Suppressor macrophage (primary cell): ENCODE measurements at regions not wholly inside any gene's neighbourhood (a gene's known extent, or its start where the extent isn't known, plus 50 kb on each side); places are given as distances from the start of the nearest gene placed in this dataset.
"Not testable (repeated sequence)": the region's sequence is repeated elsewhere in the genome, so short reads cannot be mapped to it uniquely, and the experiment has no call there.

Experiments
- DNase-seq, 4 experiments: peaks; one replicate each; pipeline ENCODE4 v3.0.0-alpha.2; 2020 to 2022

- no peak for DNase-seq
These were observed 50.0 kb upstream of the ALDH1B1 start for GRCh38 chr9:38342532-38342931.

DNA sequence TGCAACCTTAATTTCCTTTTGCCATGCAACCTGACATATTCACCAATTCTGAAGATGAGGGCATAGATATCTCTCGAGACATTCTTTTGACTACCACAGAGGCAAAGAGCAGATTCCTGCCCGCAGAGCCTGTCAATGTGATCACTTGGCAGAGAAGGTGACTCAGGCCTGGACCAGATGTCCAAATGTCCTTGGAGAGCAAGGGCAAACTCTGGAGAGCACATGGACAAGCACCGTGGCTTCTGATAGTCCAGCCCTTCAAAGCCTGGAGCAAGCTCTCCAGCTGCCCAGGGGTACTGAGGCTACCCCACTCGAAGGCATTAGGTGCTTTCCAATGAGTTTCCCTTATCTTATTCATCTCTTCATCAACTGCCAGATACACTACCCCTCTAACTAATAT, 50.4 kb upstream of the ALDH1B1 start:
- no peak for DNase-seq

GRCh38 chr9:38339496-38339895, 53.0 kb upstream of the ALDH1B1 start:
- no peak for DNase-seq

DNA sequence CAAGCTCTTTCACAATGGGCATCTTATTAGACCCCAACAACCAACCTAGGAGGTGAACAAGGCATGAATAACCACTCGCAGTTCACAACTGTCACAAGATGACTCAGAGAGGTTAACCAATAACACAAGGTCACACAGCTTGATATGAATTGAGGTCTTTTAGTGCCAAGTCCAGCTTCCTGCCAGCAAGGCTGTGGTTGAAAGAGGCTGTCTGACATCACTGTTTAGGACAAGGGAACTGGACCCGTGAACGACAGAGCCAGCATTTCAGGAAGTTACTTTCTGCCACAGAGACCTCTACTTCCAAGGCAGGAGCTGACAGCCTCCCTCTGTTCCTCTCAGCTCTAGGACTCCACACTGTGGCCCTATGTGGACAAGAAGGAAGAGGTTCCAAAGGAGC, 53.4 kb upstream of the ALDH1B1 start:
- peak; percentile 68 to 88 (median 80) for DNase-seq

DNA sequence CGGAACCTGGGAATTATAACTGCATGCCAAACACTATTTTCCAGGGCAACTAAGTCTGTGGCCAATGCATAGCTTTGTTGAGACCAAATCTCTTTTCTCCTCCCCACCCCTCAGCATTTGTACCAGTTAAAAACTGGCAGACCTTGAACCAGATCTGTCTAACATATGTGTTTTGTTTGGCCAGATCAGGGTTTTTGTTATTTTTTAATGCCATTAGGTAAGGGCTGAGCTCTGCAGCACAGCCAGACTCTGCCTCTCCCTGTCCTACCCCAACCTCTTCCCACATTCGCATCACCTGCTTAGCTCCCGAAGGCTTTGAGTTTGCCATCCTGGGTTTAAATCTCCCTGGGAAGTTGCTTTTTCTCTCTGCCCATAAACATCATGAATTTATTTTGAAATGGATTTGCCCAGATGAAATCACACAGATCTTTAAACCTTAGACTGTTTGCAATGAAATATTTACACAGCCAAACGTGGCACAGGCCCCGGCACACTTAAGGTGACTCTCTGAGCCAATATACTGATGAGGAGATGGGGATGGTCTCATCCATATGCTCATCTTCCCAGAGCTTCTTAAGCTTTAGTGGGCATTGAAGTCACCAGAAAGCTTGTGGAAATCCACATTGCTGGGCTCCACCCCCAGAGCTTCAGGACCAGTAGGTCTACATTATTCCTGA, 54.0 kb upstream of the ALDH1B1 start:
- DNase-seq = no peak

DNA sequence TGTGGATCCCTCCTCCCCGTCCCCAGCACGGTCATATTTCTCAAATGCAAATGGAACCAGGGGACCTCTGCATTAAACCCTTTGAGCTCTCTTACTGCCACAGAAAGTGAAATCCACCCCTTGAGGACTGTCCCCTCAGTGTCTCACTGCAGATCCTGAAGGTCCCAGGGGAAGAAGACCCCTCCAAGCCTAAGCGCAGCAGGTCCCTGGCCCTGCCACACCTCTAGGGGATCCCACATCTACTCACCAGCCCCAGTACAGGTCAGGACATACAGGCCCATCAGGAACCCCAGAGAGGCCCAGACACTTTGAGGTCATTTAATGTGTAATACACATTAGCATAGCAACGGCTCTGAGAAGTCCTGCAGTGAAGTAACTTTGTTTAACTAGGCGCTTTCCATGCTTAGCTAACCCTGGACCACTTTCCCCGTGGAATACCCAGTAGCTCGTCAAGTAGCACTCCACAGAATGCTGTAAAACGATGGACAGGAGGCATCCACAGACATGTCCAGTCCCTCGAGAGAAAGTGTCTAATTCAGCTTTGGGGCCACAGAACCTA, 54.7 kb upstream of the ALDH1B1 start:
- DNase-seq = no peak

DNA sequence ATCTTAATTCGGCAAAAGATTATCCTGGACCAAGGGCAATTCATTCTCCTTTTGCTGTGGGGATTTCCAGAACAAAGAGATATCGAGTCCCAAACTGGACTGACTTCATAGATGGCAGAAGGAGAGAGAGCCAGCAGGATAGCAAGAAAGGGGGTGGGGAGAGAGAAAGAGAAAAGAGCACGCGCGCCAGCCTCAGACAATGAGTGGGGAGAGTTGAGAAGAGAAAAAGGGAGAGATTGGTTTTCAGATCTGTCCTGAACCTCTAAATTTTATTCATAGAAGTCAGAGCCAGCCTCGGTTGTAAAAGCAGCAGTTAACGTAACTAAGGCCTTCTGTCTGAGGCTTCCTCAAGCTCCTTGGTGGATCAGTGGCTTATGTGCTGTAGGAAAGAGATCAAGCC, 55.3 kb upstream of the ALDH1B1 start:
- no peak for DNase-seq

DNA sequence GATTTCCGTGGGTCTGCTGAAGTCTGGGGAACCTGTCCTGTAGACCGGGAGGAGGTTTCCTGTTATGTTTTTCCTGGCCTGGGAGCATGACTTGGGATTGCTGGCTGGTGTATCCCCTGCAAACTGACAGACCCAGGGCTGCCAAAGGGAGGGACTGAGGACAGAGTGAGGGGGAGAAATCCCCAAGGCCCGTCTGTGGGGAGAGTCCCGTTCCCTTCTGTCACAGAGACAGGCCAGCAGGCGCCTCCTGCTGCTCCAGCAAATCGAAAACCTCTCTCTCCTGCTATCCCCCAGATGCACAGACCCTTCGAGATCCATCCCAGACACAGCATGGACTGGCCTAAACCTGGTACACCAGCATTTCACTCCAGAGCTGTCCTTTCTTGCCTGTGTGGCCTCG, 56.2 kb upstream of the ALDH1B1 start:
- no peak for DNase-seq

GRCh38 chr9:38335686-38336085, 56.8 kb upstream of the ALDH1B1 start:
- no peak for DNase-seq

- peak in 2 of 4 experiments; percentile 10 to 15 for DNase-seq
These were observed 58.3 kb upstream of the ALDH1B1 start for GRCh38 chr9:38334234-38334633.

GRCh38 chr9:38333047-38333446, 59.5 kb upstream of the ALDH1B1 start:
- DNase-seq = no peak

DNA sequence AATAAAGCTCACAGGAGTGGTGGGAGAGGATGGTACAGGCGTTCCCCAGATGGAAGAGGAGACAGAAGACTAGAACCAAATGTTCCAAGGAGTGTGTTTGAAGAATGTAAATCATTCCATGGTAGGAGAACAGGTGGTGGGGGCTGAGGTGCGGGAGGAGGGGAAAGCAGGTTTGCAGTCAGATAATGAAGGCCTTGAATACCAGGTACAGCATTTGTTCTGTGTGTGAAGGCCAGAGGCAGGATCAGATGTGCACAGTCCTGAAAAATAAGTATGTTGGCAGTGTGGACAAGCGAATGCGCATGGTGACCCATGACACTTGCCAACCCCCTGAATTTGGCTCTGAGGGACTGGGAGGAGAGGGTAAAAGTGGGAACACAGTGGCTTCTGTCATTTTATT, 59.9 kb upstream of the ALDH1B1 start:
- no peak for DNase-seq

- DNase-seq = no peak
These were observed 61.4 kb upstream of the ALDH1B1 start for GRCh38 chr9:38331141-38331540.

DNA sequence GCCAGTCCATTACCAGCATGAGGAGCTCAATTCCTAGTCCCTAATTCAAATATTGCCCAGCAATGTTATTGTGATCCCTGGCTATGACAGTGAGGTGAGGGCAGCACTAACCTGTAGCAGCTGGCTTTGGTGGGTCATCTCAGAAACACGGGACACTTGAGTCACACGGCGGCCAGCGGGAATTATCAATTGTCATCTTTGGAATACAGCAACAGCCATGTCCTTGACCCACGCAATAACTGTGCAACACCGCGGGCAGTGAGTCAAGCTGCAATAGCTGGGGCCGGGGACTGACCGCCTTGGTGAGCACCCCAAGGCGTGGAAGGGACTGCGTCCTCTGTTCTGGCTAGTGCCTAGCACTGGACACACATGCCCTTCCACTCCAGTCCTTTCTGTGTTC, 62.5 kb upstream of the ALDH1B1 start:
- no peak for DNase-seq

DNA sequence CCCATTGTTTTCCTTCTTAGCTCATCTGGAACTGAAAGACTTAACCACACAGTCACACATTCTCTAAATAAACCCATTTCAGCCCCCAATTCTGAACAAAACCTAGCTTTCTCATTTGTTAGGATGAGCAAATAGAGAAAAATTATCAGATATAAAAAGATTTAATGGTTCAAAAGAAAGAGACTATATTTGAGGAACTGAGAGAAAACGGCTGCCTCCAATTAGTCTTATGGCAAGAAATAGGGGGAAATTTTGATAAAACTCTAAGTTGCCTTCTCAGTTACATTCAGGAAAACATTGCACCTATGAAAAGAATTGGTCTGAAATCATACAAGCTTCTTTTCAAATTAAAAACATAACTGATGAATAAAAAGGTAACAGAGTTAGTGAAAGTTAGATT, 63.7 kb upstream of the ALDH1B1 start:
- DNase-seq = no peak

- DNase-seq = no peak
These were observed 66.4 kb upstream of the ALDH1B1 start for GRCh38 chr9:38326122-38326521.

DNA sequence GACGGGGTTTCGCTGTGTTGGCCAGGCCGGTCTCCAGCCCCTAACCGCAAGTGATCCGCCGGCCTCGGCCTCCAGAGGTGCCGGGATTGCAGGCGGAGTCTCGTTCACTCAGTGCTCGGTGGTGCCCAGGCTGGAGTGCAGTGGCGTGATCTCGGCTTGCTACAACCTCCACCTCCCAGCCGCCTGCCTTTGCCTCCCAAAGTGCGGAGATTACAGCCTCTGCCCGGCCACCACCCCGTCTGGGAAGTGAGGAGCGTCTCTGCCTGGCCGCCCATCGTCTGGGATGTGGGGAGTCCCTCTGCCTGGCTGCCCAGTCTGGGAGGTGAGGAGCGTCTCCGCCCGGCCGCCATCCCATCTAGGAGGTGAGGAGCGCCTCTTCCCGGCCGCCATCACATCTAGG, 68.3 kb upstream of the ALDH1B1 start:
- DNase-seq = not testable (repeated sequence)

- DNase-seq = no peak
These were observed 69.6 kb upstream of the ALDH1B1 start for GRCh38 chr9:38322937-38323336.

- DNase-seq = no peak
These were observed 72.9 kb upstream of the ALDH1B1 start for GRCh38 chr9:38319496-38320173.

DNA sequence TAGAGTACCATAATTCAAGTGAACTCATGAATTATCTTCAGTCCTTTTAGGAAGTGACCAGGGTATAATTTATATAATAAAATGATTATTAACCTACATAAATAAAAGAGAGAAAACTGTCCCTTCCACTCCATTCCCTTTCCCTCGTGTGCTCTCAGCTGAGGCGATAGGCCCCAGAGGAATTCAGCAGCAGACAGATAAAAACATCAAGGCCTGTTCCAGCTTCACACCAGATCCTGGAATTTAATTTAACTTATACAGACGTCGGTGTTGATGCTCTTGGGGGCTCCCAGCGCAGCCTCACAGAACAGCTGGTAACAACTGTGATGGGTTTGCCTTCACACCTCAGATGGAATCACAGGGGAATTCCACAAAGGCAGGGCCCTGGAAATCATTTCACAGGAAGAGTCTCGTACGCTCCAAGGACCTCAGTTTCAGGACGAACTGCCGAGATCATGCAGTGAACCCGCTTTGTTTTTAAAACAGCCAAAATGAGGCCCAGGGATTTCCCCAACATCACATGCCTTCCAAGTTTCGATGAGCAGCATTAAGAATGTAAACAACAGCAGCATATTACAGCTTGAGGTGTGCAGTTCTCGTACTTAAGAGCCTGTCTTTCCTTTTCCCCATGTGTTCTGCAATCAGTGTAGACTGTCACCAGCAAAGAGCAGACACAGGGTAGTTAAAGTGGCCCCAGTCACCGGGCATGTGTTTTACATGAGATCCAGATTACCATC, 73.6 kb upstream of the ALDH1B1 start:
- DNase-seq = no peak

- no peak for DNase-seq
These were observed 76.2 kb upstream of the ALDH1B1 start for GRCh38 chr9:38316166-38316780.

GRCh38 chr9:38315085-38315595, 77.4 kb upstream of the ALDH1B1 start:
- no peak for DNase-seq

DNA sequence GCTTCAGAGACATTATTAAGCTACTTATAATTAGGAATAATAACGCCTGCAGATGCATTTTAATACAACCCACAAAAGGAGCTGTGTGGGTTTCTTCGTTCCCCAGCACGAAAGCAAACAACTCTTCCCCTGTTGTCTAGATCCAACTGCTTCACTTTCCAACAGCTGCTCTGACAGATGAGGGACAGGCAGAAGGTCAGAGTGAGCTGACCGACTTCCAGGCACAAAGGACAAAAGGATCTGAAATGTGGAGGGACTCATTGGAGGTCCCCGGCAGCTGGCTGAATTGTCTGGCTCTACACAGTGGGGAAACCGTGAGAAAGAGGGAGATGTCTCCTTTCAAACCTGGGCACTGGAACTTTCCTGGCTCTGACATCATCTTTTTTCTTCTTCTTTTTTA, 79.1 kb upstream of the ALDH1B1 start:
- DNase-seq = no peak
